HG03039 (cell line): ENCODE measurements at regions not wholly inside any gene's neighbourhood (a gene's known extent, or its start where the extent isn't known, plus 50 kb on each side); places are given as distances from the start of the nearest gene placed in this dataset.

Experiments
- ATAC-seq: cut with Tn5 transposase; IDR thresholded peaks from one replicate; pipeline ENCODE4 v1.9.1; 2021; ENCODE audit warnings: mild to moderate bottlenecking, moderate library complexity; ENCODE audit not compliant: unreplicated experiment

- ATAC-seq, result no peak
Measured at GRCh38 chr20:61120595-61121515, 131.2 kb upstream of the CDH4 start.

DNA sequence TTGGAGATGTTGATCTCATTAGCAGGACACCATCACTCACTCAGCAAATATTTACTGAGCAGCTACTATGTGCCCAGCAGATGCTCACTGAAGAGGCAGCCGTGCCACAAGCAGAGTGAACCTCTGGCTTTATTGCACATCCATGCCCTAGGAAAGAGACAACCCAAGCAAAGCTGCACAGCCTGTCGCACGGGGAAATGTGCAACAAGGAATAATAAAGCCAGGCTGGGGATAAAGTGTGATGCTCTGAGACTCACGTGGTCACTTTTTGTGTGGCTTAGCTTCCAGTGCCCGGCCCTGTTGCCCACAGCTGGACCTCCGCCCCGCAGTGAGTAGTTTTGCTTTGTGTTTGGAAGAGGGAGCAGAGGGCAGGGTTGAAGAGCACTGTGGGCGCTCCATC, 130.4 kb upstream of the CDH4 start:
- ATAC-seq, result no peak

DNA sequence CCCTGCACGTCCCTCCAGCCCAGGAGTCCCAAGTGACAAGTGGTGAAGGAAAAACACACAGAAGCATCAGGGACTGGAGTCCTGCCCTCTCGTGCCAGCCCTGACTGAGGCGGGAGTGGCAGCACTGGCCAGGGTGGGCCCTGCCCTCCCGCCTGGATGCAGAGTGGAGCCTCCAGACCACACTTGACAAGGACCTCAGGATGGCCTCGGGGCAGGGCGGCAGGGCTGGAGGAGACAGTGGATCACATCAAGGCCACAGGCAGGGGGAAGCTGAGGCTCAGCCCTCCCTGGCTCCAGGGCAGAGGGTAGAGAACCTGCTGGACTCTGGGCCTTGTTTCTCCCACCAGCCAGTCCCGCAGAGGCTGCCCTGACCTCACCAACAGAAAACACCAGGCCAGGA, 128.8 kb upstream of the CDH4 start:
- ATAC-seq, result no peak

GRCh38 chr20:61123751-61124368, 128.2 kb upstream of the CDH4 start:
- ATAC-seq, result no peak

- no peak for ATAC-seq
Measured at GRCh38 chr20:61125076-61125475, 127.0 kb upstream of the CDH4 start.

GRCh38 chr20:61125546-61126180, 126.4 kb upstream of the CDH4 start:
- ATAC-seq, result no peak

GRCh38 chr20:61126369-61127195, 125.5 kb upstream of the CDH4 start:
- ATAC-seq, result no peak

DNA sequence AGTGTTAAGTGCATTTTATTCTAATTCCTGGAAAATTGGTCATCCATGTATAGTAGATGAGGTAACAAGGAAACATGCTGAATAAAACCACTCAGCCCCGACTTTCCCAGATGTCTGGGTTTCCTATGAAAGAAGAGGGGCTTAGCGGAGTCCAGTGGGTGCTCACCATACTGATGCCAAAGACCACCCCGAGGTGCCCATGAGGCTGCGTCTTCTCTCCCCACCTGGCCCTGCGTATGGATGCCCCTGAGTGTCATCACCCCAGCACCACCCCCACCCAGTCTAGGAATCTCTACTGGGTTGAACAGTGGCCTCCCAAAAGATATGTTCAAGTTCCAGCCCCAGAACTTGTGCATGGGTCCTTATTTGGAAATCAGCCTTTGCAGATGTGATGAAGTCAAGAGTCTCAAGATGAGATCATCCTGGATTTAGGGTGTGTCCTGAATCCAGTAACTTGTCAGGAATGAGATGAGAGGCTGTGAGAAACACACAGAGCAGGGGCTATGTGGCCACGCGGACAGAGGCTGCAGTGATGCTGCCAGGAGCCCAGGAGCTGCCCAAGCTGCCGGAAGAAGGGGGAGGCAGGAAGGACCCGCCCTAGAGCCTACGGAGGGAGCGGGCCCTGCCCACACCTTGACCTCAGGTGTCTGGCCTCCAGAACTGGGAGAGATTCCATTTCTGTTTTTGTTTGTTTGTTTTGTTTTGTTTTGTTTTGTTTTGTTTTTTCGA, 124.6 kb upstream of the CDH4 start:
- no peak for ATAC-seq

DNA sequence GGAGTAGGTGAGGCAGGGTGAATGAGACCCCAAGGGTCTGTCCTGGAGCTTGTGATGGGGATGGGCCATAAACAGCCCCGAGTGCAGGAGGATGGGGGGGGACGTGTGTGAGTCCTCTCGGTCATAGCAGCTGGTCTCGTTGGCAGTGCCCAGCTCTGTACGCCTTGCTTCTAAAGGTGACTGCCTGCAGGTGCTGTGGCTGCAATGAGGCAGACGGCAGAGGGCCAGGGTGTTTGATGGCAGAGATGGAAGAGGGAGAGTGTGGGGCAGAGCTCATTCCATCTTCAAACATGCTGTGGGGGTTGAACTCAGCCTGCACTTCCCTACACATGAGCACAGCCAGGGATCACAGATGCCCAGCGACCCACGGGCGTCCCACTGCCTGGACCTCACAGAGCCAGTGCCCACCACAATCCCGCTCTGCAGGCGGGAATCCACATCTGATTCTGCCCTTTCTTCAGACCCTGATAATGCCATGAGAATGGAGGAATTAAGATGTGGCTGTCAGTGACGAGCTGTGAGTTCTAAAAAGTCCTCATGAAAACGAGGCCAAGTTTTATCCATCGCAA, 123.3 kb upstream of the CDH4 start:
- no peak for ATAC-seq

DNA sequence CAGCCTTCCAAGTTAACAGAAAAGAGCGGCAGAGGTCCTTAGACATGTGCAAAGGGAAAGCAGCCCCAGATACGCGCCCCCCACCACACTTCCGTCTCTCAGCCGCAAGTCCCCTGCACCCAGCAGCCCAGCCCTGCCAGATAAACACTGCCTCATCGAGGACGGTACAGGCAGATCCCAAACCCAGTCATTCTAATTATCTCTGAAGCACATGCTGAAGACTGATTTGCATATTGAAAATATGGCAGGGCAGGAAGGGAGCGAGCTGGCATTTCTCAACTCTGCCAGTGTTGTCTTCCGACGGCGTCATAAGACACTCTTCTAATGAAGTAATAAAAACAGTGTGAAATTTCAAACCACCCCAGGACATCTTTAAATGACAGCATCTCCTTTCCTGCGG, 122.8 kb upstream of the CDH4 start:
- no peak for ATAC-seq

GRCh38 chr20:61130156-61130555, 121.9 kb upstream of the CDH4 start:
- ATAC-seq, result no peak

DNA sequence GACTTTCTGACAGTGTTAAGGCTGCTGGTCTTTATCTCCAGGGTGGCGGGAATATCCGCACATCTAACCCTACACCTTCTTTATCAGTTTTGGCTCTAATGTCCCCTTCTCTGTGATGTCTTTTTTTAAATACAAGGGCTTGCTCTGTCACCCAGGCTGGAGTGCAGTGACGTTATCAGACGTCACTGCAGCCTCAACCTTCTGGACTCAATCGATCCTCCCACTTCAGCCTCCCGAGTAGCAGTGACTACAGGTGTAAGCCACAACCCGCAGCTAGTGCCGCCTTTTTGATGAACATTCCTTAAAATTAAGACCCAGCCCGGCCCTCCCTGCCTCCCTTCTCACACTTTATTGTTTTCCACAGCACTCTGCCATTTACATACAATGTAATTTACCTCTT, 120.1 kb upstream of the CDH4 start:
- ATAC-seq, result no peak

- no peak for ATAC-seq
Measured at GRCh38 chr20:61133611-61134010, 118.5 kb upstream of the CDH4 start.

GRCh38 chr20:61134296-61135030, 117.6 kb upstream of the CDH4 start:
- ATAC-seq, result no peak

DNA sequence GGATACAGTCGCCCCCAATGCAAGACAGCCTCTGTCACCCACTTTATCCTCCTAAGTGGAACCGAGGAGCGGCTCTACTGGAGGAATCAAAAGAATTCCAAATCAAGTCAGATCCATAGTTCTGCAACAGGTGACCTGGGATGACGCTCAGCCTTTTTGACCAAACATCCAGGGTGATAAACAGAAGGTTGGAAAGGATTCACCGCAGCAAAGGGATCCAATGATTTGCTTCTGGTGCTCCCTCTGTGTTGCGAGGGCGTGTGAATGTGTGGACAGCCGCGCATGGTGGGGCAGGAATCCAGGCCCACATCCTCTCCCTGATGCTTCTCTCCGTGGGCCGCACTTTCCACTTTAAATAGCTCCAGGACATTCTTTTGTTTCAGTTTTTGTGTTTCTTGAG, 116.8 kb upstream of the CDH4 start:
- no peak for ATAC-seq

DNA sequence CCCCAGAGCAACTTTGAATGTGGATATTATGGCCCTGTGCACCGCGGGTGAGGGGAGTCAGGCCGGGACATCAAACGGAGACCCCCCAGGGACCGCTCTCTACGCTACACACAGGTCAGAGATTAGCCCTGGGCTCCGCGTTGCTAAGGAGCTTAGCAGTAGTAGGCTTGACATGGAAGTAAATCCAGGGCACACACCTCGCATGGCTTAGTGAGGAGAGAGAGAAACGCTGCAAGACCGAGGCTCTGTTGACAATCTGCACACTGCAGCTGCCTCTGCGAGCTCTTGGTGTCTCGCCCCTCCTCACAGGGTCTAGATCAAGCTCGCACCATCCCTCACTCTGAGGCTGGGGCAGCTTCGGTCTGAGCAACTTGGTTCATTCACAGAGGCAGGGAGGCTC, 116.1 kb upstream of the CDH4 start:
- ATAC-seq, result no peak

DNA sequence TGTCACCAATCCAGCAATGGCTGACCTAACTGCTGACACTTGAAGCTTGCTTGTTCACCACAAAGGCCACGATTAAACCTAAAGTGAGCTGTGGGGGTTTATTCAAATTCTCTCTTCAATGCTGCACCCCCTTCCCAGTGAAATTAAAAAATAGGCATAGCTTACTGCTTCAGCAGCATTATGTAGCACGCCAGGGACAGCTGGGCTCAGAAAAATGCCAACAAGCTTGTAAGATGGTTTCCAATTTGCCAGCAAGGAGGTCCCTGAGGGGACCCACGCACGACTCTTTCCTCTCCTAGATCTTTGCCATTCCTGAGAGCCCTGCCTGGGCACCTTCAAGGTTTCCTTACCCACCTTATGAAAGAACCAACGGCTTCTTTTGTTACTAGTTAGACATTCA, 113.5 kb upstream of the CDH4 start:
- no peak for ATAC-seq

GRCh38 chr20:61139031-61139430, 113.0 kb upstream of the CDH4 start:
- ATAC-seq, result no peak

GRCh38 chr20:61140576-61140975, 111.5 kb upstream of the CDH4 start:
- no peak for ATAC-seq
